CD14-positive monocyte (primary cell): ENCODE measurements at regions not wholly inside any gene's neighbourhood (a gene's known extent, or its start where the extent isn't known, plus 50 kb on each side); places are given as distances from the start of the nearest gene placed in this dataset.

Source experiments
- DNase-seq, 3 donors: peaks; one replicate each; pipeline ENCODE4 v3.0.0-alpha.2; 2011 to 2022
- H2AFZ ChIP-seq: 2 replicates; pipeline ENCODE4 v1.6.0; 2012; ENCODE audit warnings: mild to moderate bottlenecking, low read depth, low read length, inconsistent platforms; ENCODE audit not compliant: insufficient read depth, poor library complexity, severe bottlenecking
- H3K27ac ChIP-seq, 2 donors: 1 replicate in 1 of 2; 2 replicates in 1 of 2; pipeline ENCODE4 v1.5.1; 2012 to 2013; ENCODE audit warnings: low read length in 2 of 2, control low read depth in 1 of 2, inconsistent platforms in 1 of 2, low read depth in 1 of 2, mild to moderate bottlenecking in 1 of 2
- H3K27me3 ChIP-seq, 2 donors: one replicate each; pipeline versions ENCODE4 v1.6.0 to v1.6.1; 2011 to 2013; ENCODE audit warnings: low read length in 2 of 2; ENCODE audit not compliant: control insufficient read depth in 2 of 2, insufficient read depth in 2 of 2
- H3K36me3 ChIP-seq, 2 donors: replicated peaks in 1 of 2; 1 replicate in 1 of 2; 2 replicates in 1 of 2; pipeline versions ENCODE4 v1.5.1 to v1.6.1; 2012 to 2013; ENCODE audit warnings: low read length in 2 of 2, control low read depth in 1 of 2, inconsistent platforms in 1 of 2, mild to moderate bottlenecking in 1 of 2; ENCODE audit not compliant: insufficient read depth in 2 of 2, control insufficient read depth in 1 of 2
- H3K4me1 ChIP-seq, 2 donors: 1 replicate in 1 of 2; 2 replicates in 1 of 2; pipeline versions ENCODE4 v1.5.1 to v1.6.1; 2012 to 2013; ENCODE audit warnings: low read length in 2 of 2, control low read depth in 1 of 2, inconsistent platforms in 1 of 2, mild to moderate bottlenecking in 1 of 2, moderate library complexity in 1 of 2; ENCODE audit not compliant: insufficient read depth in 2 of 2, control insufficient read depth in 1 of 2
- H3K4me2 ChIP-seq: replicated peaks from 2 replicates; pipeline ENCODE3; 2012; ENCODE audit warnings: low read length, moderate library complexity, mild to moderate bottlenecking; ENCODE audit not compliant: poor library complexity, severe bottlenecking; ENCODE audit errors: extremely low read depth
- H3K4me3 ChIP-seq, 3 experiments: fragments of 200-600 bp in 1 of 3; sonication (generic) in 1 of 3; replicated peaks in 1 of 3; 1 replicate in 2 of 3; 2 replicates in 1 of 3; pipeline ENCODE4 v1.5.1; 2011 to 2013; ENCODE audit warnings: low read length in 3 of 3, mild to moderate bottlenecking in 3 of 3, control low read depth in 2 of 3, low read depth in 2 of 3, inconsistent platforms in 1 of 3, moderate library complexity in 1 of 3
- H3K79me2 ChIP-seq: 2 replicates; pipeline ENCODE4 v1.6.0; 2012; ENCODE audit warnings: mild to moderate bottlenecking, control low read depth, inconsistent platforms, low read length, moderate library complexity; ENCODE audit not compliant: insufficient read depth
- H3K9ac ChIP-seq: 2 replicates; pipeline ENCODE4 v1.6.0; 2017; ENCODE audit warnings: low read length, mild to moderate bottlenecking; ENCODE audit not compliant: insufficient read depth, poor library complexity, severe bottlenecking
- H3K9me3 ChIP-seq, 2 donors: replicated peaks in 1 of 2; 1 replicate in 1 of 2; 2 replicates in 1 of 2; pipeline versions ENCODE4 v1.5.1 to v1.6.1; 2012 to 2013; ENCODE audit warnings: low read length in 2 of 2, control low read depth in 1 of 2; ENCODE audit not compliant: control insufficient read depth in 1 of 2, insufficient read depth in 1 of 2
- H4K20me1 ChIP-seq: 2 replicates; pipeline ENCODE4 v1.6.0; 2012; ENCODE audit warnings: mild to moderate bottlenecking, low read length, control low read depth, moderate library complexity; ENCODE audit not compliant: insufficient read depth
- H3K27ac Mint-ChIP-seq, 7 donors: one replicate each; pipeline ENCODE4 v1.8.0; 2020; ENCODE audit warnings: mild to moderate bottlenecking in 7 of 7, mixed read lengths in 7 of 7, moderate library complexity in 6 of 7, inconsistent platforms in 2 of 7
- H3K27me3 Mint-ChIP-seq, 3 donors: one replicate each; pipeline ENCODE4 v1.8.0; 2021 to 2022; ENCODE audit warnings: low read depth in 3 of 3, mild to moderate bottlenecking in 3 of 3, mixed read lengths in 3 of 3, moderate library complexity in 3 of 3, inconsistent platforms in 1 of 3
- H3K36me3 Mint-ChIP-seq, 2 donors: one replicate each; pipeline ENCODE4 v1.8.0; 2020; ENCODE audit warnings: mixed read lengths in 2 of 2, inconsistent platforms in 1 of 2, mild to moderate bottlenecking in 1 of 2
- H3K4me1 Mint-ChIP-seq: one replicate; pipeline ENCODE4 v1.8.0; 2020; ENCODE audit warnings: mild to moderate bottlenecking, mixed read lengths
- H3K4me3 Mint-ChIP-seq, 2 donors: one replicate each; pipeline ENCODE4 v1.8.0; 2020; ENCODE audit warnings: mild to moderate bottlenecking in 2 of 2, mixed read lengths in 2 of 2, moderate library complexity in 1 of 2
- H3K9me3 Mint-ChIP-seq, 7 donors: one replicate each; pipeline ENCODE4 v1.8.0; 2020 to 2022; ENCODE audit warnings: mixed read lengths in 7 of 7, mild to moderate bottlenecking in 6 of 7, moderate library complexity in 6 of 7, inconsistent platforms in 2 of 7
- CTCF ChIP-seq: fragments of 200-600 bp; IDR thresholded peaks from one replicate; pipeline ENCODE4 v1.8.0; 2022; ENCODE audit warnings: antibody characterized with exemption, mild to moderate bottlenecking
- WGBS: methylation state at CpG from one replicate; pipeline ENCODE4 v1.1.5; 2013; ENCODE audit warnings: missing lambda C conversion rate; ENCODE audit not compliant: insufficient coverage; 5-methylcytosine and 5-hydroxymethylcytosine counted together
- intact Hi-C, 2 donors: fragments of 100-400 bp; cut with micrococcal nuclease; formaldehyde crosslinking; loops; one replicate each; pipeline versions ENCODE4 v1.15.0 to v1.15.1; 2023

- H3K36me3 Mint-ChIP-seq = no peaks in the 10 kb centered on the region
- no peak for TF ChIP-seq CTCF
- Histone ChIP-seq H3K36me3 (no peaks in the 10 kb centered on the region), H4K20me1 (no peaks in the 10 kb centered on the region), H3K4me1 (no peaks in the 10 kb centered on the region), H3K9me3 (no peaks in the 10 kb centered on the region), H3K27me3 (no peaks in the 10 kb centered on the region), H3K4me3 (no peak overlapping the region), H3K27ac (no peak overlapping the region), H3K9ac (no peak overlapping the region), H3K79me2 (no peaks in the 10 kb centered on the region), H3K4me2 (no peak overlapping the region), H2AFZ (no peak overlapping the region)
- H3K27ac Mint-ChIP-seq = no peak overlapping the region
- intact Hi-C loops = no loop called here
- no peak overlapping the region for H3K4me3 Mint-ChIP-seq
- DNase-seq = no peak
- no peaks in the 10 kb centered on the region for H3K4me1 Mint-ChIP-seq
- WGBS = no CpG with 5 or more reads among the region's 4 CpGs
- H3K27me3 Mint-ChIP-seq = no peaks in the 10 kb centered on the region
- peaks cover 0 to 9% (median 2%) of the 10 kb centered on the region in 7 donors for H3K9me3 Mint-ChIP-seq
Observed at GRCh38 chr11:28400331-28401100, 292.3 kb downstream of the METTL15 start.

- Histone ChIP-seq H3K27me3 (no peaks in the 10 kb centered on the region), H3K79me2 (no peaks in the 10 kb centered on the region), H3K4me1 (no peaks in the 10 kb centered on the region), H3K4me3 (no peak overlapping the region), H2AFZ (no peak overlapping the region), H3K9me3 (no peaks in the 10 kb centered on the region), H3K4me2 (no peak overlapping the region), H3K27ac (no peak overlapping the region), H4K20me1 (no peaks in the 10 kb centered on the region), H3K9ac (no peak overlapping the region), H3K36me3 (no peaks in the 10 kb centered on the region)
- DNase-seq = no peak
- WGBS = 80% methylated on average over 4 of the region's 5 CpGs
- no peaks in the 10 kb centered on the region for H3K4me1 Mint-ChIP-seq
- H3K36me3 Mint-ChIP-seq = no peaks in the 10 kb centered on the region
- H3K27me3 Mint-ChIP-seq = no peaks in the 10 kb centered on the region
- no peak overlapping the region for H3K4me3 Mint-ChIP-seq
- intact Hi-C loops = no loop called here
- peaks cover 0 to 12% (median 5%) of the 10 kb centered on the region in 7 donors for H3K9me3 Mint-ChIP-seq
- no peak for TF ChIP-seq CTCF
- H3K27ac Mint-ChIP-seq = no peak overlapping the region
Observed at GRCh38 chr11:28393348-28393747, 285.2 kb downstream of the METTL15 start.
